ENCODE measurements at regions not wholly inside any gene's neighbourhood (a gene's known extent, or its start where the extent isn't known, plus 50 kb on each side); places are given as distances from the start of the nearest gene placed in this dataset.
A peak's percentile ranks its signal among the peaks of the same experiment; 100 is the strongest.

DNA sequence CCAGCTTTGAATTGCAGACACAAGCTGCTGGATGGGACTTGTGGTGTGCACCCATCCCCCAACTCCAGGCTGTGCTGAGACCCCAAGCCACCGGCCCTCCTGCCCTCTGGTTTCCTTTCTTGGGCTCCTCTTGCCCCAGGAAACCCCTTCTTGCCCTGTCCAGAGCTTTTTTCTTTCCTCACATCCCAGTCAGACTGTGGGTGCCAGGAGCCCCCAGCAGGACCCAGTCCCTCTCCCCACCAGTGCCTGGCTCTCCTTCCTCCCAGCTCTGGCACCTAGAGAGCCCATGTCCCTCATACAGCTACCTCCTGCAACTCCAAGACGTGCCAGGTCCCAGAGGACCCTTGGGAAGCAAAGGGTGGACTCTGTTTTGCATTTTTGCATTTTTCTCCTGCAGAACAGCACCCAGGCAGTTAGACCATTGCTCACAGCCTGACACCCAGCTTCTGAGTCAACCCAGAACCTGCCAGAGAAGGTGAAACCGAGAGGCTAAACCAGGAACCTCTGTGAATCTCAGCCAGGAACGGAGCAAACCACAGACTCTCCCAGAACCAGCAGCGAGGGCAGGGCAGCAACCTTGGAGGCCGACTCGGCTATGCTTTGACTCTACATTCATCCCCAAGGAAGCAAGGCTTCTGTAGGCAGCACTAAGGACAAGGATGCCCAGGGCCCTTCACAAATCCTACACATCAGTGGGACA lies 221.1 kb downstream of the ANAPC1 start:
- intact Hi-C loops (cut with micrococcal nuclease), result no loop called here
- no peaks in the 10 kb centered on the region for H3K9me2 ChIP-seq (replicated peaks; ENCODE audit: low read length)

DNA sequence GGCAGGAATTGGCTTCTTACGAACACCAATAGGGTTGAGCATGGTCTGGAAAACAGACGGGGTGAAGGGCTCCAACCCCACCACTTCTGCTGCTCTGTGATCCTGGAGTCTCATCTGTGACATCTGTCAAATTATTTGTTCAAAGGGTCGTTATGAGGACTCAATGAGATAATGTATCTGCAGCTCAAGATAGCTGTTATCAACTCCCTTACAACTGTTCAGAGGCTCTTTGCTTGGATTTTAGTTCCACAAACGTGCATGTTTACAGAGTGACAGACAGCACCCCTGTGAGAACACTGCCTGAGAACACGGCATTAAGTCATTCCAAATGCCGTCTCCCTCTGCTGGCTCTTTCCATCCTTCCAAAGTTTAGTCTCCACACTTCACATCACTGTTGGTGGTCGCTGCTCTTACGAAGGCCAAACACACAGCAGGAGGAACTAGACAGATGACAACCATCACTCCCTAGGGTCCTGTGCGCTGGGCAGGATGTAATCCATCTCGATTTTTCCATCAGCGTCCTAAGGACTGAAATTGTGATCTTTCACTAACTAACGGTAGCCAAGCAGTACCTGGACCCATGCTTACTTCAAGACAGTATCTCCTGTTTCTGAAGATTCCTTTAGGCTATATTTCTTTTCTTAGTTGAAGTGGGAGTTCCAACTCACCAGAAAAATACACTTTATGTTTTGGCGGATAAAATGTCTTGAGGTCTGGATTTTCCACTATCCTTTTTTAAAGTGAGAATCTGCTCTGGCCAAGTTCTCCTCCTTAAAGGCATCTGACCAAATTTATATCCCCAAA lies 220.3 kb downstream of the ANAPC1 start:
- CTCF ChIA-PET, result no interaction called here
- POLR2A ChIA-PET (ENCODE audit: unreplicated experiment), result no interaction called here
- Histone ChIP-seq H3K27me3 (ENCODE audit: low read length) (no peaks in the 10 kb centered on the region), H3K4me3 (ENCODE audit: low read length) (no peak overlapping the region), H3K9me3 (ENCODE audit: low read length) (no peaks in the 10 kb centered on the region), H3K9ac (ENCODE audit: low read length) (no peak overlapping the region), H4K20me1 (ENCODE audit: low read length) (no peaks in the 10 kb centered on the region), H3K36me3 (ENCODE audit: low read depth, low read length) (no peaks in the 10 kb centered on the region), H3K27ac (ENCODE audit: low read length) (peak overlapping the region; percentile 97), H2AFZ (ENCODE audit: low read length) (no peak overlapping the region), H3K4me1 (ENCODE audit: insufficient read depth, low read length) (peaks cover 51% of the 10 kb centered on the region), H3K79me2 (ENCODE audit: low read length) (no peaks in the 10 kb centered on the region), H3K9me2 (replicated peaks; ENCODE audit: low read length) (no peaks in the 10 kb centered on the region), H3K4me2 (ENCODE audit: low read length) (peak overlapping the region; percentile 44), H3F3A (ENCODE audit: low read length, unreplicated experiment) (no peaks in the 10 kb centered on the region)
- peak; percentile 20 for DNase-seq
- no TSS peak for BruUV-seq (replicated peaks)
- ATAC-seq, result no peak
- TF ChIP-seq EZH2phosphoT487 (IDR thresholded peaks at IDR 0.05; ENCODE audit: borderline replicate concordance, low read length) (no peak), CTCF (conservative IDR thresholded peaks at IDR 0.05; ENCODE audit: low read depth, low read length) (peak; percentile 27; the same call in 1 of the 2 replicates), EZH2 (IDR thresholded peaks at IDR 0.05; ENCODE audit: low read length, unreplicated experiment) (no peak)
- intact Hi-C loops (cut with micrococcal nuclease), result no loop called here

More for the DNA sequence above, 221.1 kb downstream of the ANAPC1 start:
- Histone ChIP-seq H3K4me3 (ENCODE audit: low read length) (no peak overlapping the region), H3F3A (ENCODE audit: low read length, unreplicated experiment) (no peaks in the 10 kb centered on the region), H3K79me2 (ENCODE audit: low read length) (no peaks in the 10 kb centered on the region), H3K4me2 (ENCODE audit: low read length) (peak overlapping the region; percentile 44), H3K36me3 (ENCODE audit: low read depth, low read length) (no peaks in the 10 kb centered on the region), H3K9ac (ENCODE audit: low read length) (peak overlapping the region; percentile 44), H3K9me3 (ENCODE audit: low read length) (no peaks in the 10 kb centered on the region), H2AFZ (ENCODE audit: low read length) (no peak overlapping the region), H3K27ac (ENCODE audit: low read length) (peak overlapping the region; percentile 97), H3K27me3 (ENCODE audit: low read length) (no peaks in the 10 kb centered on the region), H3K4me1 (ENCODE audit: insufficient read depth, low read length) (peaks cover 51% of the 10 kb centered on the region), H4K20me1 (ENCODE audit: low read length) (no peaks in the 10 kb centered on the region)
- ChIA-PET CTCF (no interaction called here), POLR2A (ENCODE audit: unreplicated experiment) (interaction anchor here (0.6 kb wide), 1 partner anchor 542 kb away, joined by 9 read pairs; the partner anchor contains the start of gene BCL2L11)
- BruUV-seq (replicated peaks), result no TSS peak
- ATAC-seq (peak; percentile 7; the same call in 1 of the 2 replicates), DNase-seq (peak; percentile 64)
- no peak for TF ChIP-seq CTCF (conservative IDR thresholded peaks at IDR 0.05; ENCODE audit: low read depth, low read length)
- no peak for TF ChIP-seq EZH2phosphoT487 (IDR thresholded peaks at IDR 0.05; ENCODE audit: borderline replicate concordance, low read length)
- TF ChIP-seq EZH2 (IDR thresholded peaks at IDR 0.05; ENCODE audit: low read length, unreplicated experiment), result no peak

All from PC-3 (cell line).